Spleen (tissue), 7 donors: ENCODE measurements at regions not wholly inside any gene's neighbourhood (a gene's known extent, or its start where the extent isn't known, plus 50 kb on each side); places are given as distances from the start of the nearest gene placed in this dataset.

Source experiments
- POLR2A ChIP-seq, 3 donors: fragments of 450-650 bp; IDR thresholded peaks; one replicate each; pipeline ENCODE4 v1.5.1; 2017; ENCODE audit warnings: antibody characterized with exemption in 3 of 3, mild to moderate bottlenecking in 1 of 3
- TF ChIP-seq, protein P1 (sequence below), 11 experiments: fragments of 200-600 bp in 7 of 11; fragments of 450-650 bp in 4 of 11; sonication (generic) in 4 of 11; IDR thresholded peaks in 8 of 11; conservative IDR thresholded peaks in 3 of 11; 1 replicate in 7 of 11; 2 replicates in 4 of 11; pipeline versions ENCODE4 v1.4.0 to v1.8.0; 2016 to 2021; ENCODE audit warnings: antibody characterized with exemption in 11 of 11, inconsistent platforms in 4 of 11, mild to moderate bottlenecking in 1 of 11
- donor health status: DM: no; HTN: no; CAD: no; lungs with moderate emphysema.
- donor health status: DM: no; HTN: no; CAD: no.
- donor health status: DM: no; HTN: no; CAD: no.

DNA sequence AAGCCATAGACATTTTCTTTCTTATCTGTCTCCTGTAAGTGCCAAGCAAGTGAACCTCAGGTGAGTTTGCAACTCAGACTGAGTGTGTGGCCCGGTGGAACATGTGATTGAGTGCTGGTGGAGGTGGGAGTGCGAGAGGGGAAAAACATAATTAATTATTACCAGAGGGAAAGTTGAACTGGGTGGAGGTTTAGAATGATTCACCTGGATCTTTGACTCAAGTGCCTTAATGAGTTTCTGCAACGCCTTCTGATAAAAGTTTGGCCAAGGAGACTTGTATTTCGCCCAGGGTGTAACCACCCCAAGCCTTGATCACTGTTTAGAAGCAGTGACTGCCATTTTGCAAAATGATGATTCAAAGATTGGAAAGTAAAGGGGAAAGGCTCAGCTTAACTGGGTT, 513.9 kb downstream of the GATA3 start:
- TF ChIP-seq, protein P1, sequence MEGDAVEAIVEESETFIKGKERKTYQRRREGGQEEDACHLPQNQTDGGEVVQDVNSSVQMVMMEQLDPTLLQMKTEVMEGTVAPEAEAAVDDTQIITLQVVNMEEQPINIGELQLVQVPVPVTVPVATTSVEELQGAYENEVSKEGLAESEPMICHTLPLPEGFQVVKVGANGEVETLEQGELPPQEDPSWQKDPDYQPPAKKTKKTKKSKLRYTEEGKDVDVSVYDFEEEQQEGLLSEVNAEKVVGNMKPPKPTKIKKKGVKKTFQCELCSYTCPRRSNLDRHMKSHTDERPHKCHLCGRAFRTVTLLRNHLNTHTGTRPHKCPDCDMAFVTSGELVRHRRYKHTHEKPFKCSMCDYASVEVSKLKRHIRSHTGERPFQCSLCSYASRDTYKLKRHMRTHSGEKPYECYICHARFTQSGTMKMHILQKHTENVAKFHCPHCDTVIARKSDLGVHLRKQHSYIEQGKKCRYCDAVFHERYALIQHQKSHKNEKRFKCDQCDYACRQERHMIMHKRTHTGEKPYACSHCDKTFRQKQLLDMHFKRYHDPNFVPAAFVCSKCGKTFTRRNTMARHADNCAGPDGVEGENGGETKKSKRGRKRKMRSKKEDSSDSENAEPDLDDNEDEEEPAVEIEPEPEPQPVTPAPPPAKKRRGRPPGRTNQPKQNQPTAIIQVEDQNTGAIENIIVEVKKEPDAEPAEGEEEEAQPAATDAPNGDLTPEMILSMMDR (IDR thresholded peaks at IDR 0.05 in 8 of 11, conservative IDR thresholded peaks at IDR 0.05 in 3 of 11), result no peak
- TF ChIP-seq POLR2A (IDR thresholded peaks at IDR 0.05), result no peak
